Esophagus muscularis mucosa (tissue), 4 donors: ENCODE measurements at regions not wholly inside any gene's neighbourhood (a gene's known extent, or its start where the extent isn't known, plus 50 kb on each side); places are given as distances from the start of the nearest gene placed in this dataset.

Source experiments
- CTCF ChIP-seq, 3 experiments: fragments of 200-600 bp in 2 of 3; fragments of 450-650 bp in 1 of 3; sonication (generic) in 2 of 3; IDR thresholded peaks; one replicate each; pipeline ENCODE4 v1.5.1; 2017 to 2019; ENCODE audit warnings: antibody characterized with exemption in 3 of 3, mild to moderate bottlenecking in 2 of 3, moderate library complexity in 1 of 3
- EP300 ChIP-seq: sonication (generic); formaldehyde crosslinking; IDR thresholded peaks from one replicate; pipeline ENCODE4 v1.6.1; 2017; ENCODE audit warnings: antibody characterized with exemption
- POLR2A ChIP-seq: fragments of 450-650 bp; IDR thresholded peaks from one replicate; pipeline ENCODE4 v1.6.1; 2017; ENCODE audit warnings: antibody characterized with exemption, moderate library complexity, mild to moderate bottlenecking, low read depth
- POLR2AphosphoS5 ChIP-seq, 2 donors: sonication (generic); formaldehyde crosslinking; IDR thresholded peaks; one replicate each; pipeline ENCODE4 v1.6.1; 2017; ENCODE audit warnings: antibody characterized with exemption in 2 of 2

GRCh38 chr2:225171350-225171749 is 129.1 kb upstream of the DOCK10 start:
- TF ChIP-seq CTCF (IDR thresholded peaks at IDR 0.05) (no peak), POLR2A (no peak), EP300 (no peak), POLR2AphosphoS5 (IDR thresholded peaks at IDR 0.05) (no peak)
